ENCODE measurements at regions not wholly inside any gene's neighbourhood (a gene's known extent, or its start where the extent isn't known, plus 50 kb on each side); places are given as distances from the start of the nearest gene placed in this dataset.

- TF ChIP-seq, protein P1, sequence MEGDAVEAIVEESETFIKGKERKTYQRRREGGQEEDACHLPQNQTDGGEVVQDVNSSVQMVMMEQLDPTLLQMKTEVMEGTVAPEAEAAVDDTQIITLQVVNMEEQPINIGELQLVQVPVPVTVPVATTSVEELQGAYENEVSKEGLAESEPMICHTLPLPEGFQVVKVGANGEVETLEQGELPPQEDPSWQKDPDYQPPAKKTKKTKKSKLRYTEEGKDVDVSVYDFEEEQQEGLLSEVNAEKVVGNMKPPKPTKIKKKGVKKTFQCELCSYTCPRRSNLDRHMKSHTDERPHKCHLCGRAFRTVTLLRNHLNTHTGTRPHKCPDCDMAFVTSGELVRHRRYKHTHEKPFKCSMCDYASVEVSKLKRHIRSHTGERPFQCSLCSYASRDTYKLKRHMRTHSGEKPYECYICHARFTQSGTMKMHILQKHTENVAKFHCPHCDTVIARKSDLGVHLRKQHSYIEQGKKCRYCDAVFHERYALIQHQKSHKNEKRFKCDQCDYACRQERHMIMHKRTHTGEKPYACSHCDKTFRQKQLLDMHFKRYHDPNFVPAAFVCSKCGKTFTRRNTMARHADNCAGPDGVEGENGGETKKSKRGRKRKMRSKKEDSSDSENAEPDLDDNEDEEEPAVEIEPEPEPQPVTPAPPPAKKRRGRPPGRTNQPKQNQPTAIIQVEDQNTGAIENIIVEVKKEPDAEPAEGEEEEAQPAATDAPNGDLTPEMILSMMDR (IDR thresholded peaks at IDR 0.05): no peak
- no peak for TF ChIP-seq EZH2 (IDR thresholded peaks at IDR 0.05)
These were observed 1302.1 kb upstream of the GJE1 start for GRCh38 chr6:140830666-140831065.
